ENCODE measurements at regions not wholly inside any gene's neighbourhood (a gene's known extent, or its start where the extent isn't known, plus 50 kb on each side); places are given as distances from the start of the nearest gene placed in this dataset.

- TF ChIP-seq, protein P1, sequence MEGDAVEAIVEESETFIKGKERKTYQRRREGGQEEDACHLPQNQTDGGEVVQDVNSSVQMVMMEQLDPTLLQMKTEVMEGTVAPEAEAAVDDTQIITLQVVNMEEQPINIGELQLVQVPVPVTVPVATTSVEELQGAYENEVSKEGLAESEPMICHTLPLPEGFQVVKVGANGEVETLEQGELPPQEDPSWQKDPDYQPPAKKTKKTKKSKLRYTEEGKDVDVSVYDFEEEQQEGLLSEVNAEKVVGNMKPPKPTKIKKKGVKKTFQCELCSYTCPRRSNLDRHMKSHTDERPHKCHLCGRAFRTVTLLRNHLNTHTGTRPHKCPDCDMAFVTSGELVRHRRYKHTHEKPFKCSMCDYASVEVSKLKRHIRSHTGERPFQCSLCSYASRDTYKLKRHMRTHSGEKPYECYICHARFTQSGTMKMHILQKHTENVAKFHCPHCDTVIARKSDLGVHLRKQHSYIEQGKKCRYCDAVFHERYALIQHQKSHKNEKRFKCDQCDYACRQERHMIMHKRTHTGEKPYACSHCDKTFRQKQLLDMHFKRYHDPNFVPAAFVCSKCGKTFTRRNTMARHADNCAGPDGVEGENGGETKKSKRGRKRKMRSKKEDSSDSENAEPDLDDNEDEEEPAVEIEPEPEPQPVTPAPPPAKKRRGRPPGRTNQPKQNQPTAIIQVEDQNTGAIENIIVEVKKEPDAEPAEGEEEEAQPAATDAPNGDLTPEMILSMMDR (IDR thresholded peaks at IDR 0.05; ENCODE audit: low read depth, low read length, missing input control): no peak
Observed at GRCh38 chr6:23732521-23732920, 393.5 kb upstream of the NRSN1 start (continued).

GRCh38 chr6:23735151-23735550, 390.9 kb upstream of the NRSN1 start:
- DNase-seq (ENCODE audit: low spot score): no peak
- no peak overlapping the region for H3K9ac ChIP-seq (ENCODE audit: low read depth in 1 of 2, low read length in 2 of 2)
- 80% methylated on average over 4 of the region's 4 CpGs for WGBS
- TF ChIP-seq, protein P2, sequence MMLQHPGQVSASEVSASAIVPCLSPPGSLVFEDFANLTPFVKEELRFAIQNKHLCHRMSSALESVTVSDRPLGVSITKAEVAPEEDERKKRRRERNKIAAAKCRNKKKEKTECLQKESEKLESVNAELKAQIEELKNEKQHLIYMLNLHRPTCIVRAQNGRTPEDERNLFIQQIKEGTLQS (IDR thresholded peaks at IDR 0.05): no peak
- TF ChIP-seq GABPA (IDR thresholded peaks at IDR 0.05 in 1 of 2, conservative IDR thresholded peaks at IDR 0.05 in 1 of 2) (no peak), NR2F2 (IDR thresholded peaks at IDR 0.05) (no peak), FOXA1 (IDR thresholded peaks at IDR 0.05) (no peak), HNF4A (conservative IDR thresholded peaks at IDR 0.05) (no peak), HNF4G (IDR thresholded peaks at IDR 0.05) (no peak), RXRA (IDR thresholded peaks at IDR 0.05) (no peak), FOXA2 (IDR thresholded peaks at IDR 0.05) (no peak), EGR1 (IDR thresholded peaks at IDR 0.05; ENCODE audit: low read depth in 2 of 2) (no peak)
- TF ChIP-seq, protein P3, sequence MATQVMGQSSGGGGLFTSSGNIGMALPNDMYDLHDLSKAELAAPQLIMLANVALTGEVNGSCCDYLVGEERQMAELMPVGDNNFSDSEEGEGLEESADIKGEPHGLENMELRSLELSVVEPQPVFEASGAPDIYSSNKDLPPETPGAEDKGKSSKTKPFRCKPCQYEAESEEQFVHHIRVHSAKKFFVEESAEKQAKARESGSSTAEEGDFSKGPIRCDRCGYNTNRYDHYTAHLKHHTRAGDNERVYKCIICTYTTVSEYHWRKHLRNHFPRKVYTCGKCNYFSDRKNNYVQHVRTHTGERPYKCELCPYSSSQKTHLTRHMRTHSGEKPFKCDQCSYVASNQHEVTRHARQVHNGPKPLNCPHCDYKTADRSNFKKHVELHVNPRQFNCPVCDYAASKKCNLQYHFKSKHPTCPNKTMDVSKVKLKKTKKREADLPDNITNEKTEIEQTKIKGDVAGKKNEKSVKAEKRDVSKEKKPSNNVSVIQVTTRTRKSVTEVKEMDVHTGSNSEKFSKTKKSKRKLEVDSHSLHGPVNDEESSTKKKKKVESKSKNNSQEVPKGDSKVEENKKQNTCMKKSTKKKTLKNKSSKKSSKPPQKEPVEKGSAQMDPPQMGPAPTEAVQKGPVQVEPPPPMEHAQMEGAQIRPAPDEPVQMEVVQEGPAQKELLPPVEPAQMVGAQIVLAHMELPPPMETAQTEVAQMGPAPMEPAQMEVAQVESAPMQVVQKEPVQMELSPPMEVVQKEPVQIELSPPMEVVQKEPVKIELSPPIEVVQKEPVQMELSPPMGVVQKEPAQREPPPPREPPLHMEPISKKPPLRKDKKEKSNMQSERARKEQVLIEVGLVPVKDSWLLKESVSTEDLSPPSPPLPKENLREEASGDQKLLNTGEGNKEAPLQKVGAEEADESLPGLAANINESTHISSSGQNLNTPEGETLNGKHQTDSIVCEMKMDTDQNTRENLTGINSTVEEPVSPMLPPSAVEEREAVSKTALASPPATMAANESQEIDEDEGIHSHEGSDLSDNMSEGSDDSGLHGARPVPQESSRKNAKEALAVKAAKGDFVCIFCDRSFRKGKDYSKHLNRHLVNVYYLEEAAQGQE (IDR thresholded peaks at IDR 0.05): no peak
- TF ChIP-seq, protein P4, sequence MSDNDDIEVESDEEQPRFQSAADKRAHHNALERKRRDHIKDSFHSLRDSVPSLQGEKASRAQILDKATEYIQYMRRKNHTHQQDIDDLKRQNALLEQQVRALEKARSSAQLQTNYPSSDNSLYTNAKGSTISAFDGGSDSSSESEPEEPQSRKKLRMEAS (IDR thresholded peaks at IDR 0.05): no peak
- TF ChIP-seq, protein P5, sequence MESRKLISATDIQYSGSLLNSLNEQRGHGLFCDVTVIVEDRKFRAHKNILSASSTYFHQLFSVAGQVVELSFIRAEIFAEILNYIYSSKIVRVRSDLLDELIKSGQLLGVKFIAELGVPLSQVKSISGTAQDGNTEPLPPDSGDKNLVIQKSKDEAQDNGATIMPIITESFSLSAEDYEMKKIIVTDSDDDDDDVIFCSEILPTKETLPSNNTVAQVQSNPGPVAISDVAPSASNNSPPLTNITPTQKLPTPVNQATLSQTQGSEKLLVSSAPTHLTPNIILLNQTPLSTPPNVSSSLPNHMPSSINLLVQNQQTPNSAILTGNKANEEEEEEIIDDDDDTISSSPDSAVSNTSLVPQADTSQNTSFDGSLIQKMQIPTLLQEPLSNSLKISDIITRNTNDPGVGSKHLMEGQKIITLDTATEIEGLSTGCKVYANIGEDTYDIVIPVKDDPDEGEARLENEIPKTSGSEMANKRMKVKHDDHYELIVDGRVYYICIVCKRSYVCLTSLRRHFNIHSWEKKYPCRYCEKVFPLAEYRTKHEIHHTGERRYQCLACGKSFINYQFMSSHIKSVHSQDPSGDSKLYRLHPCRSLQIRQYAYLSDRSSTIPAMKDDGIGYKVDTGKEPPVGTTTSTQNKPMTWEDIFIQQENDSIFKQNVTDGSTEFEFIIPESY (IDR thresholded peaks at IDR 0.05): no peak
- TF ChIP-seq, protein P1 (IDR thresholded peaks at IDR 0.05; ENCODE audit: low read depth, low read length, missing input control): no peak
- H3K4me3 ChIP-seq (ENCODE audit: low read depth in 1 of 3, low read length in 3 of 3): no peak overlapping the region
- H3K27me3 ChIP-seq (ENCODE audit: control insufficient read depth in 4 of 4, insufficient read depth in 4 of 4, low read length in 3 of 4): no peaks in the 10 kb centered on the region
- H3K4me1 ChIP-seq (ENCODE audit: control insufficient read depth in 4 of 4, insufficient read depth in 4 of 4, low read length in 3 of 4): no peaks in the 10 kb centered on the region
- no peaks in the 10 kb centered on the region for H3K36me3 ChIP-seq (ENCODE audit: control insufficient read depth in 4 of 4, insufficient read depth in 3 of 4, low read depth in 1 of 4, low read length in 3 of 4)
- no peak overlapping the region for H3K27ac ChIP-seq (ENCODE audit: low read depth in 1 of 2, low read length in 2 of 2)
- H3K9me3 ChIP-seq (ENCODE audit: control insufficient read depth in 4 of 4, low read length in 3 of 4): no peaks in the 10 kb centered on the region
